Inflammatory macrophage treated with lipopolysaccharide for 4 hours (primary cell): ENCODE measurements at regions not wholly inside any gene's neighbourhood (a gene's known extent, or its start where the extent isn't known, plus 50 kb on each side); places are given as distances from the start of the nearest gene placed in this dataset.

ENCODE experiments used
- DNase-seq: peaks from one replicate; pipeline ENCODE4 v3.0.0-alpha.2; 2020

DNA sequence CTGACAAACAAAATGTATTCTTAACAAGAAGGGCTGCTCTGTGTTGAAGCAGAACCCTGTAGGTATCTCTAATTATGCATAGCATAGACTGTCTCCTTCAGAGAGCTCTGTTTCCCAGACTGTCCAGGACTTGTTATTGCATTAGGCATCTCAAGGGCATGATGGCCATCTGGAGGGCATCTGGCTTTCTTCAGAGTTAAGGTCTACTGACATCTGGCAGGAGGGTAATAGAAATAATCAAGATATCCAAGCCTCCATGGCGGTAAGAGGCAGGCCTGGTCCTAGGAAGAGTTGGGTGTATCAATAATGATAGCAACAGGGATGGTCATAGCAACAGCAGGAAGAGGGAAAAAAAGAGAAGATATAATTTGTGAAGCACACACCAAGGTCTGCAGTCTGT is 161.2 kb downstream of the TTC8 start:
- no peak for DNase-seq

DNA sequence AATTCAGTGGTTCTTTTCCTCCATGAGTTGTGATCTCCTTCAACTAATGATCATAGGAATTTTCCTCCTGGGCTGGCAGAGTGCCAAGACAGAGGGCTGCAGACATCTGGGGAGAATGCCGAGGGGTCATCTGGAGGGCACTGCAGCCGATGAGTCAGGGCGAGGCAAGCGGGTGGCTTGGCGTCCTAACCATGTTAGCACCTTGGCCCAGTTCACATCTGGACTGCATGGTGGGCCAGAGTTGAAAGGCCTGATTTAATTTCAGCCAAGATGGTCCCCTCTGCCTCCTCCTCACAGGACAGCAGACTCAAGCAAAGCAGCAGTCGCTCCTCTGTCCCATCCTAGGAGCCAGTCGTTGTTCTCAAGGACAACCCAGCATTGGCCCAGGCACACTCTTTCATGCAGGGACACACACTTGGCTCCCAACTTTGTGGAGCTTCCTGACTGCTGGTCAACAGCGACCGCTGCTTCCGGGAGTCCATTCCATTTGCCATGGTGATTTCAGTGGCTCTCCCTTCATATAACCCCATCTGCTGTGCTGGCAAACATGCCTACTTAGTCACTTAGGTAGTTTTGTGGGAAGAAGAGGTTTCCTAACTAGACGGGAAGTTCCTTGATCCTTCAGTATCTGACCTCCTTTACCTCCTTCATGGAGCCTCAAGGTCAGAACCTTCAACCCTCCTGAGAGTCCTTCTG is 161.8 kb downstream of the TTC8 start:
- peak; percentile 46 for DNase-seq

DNA sequence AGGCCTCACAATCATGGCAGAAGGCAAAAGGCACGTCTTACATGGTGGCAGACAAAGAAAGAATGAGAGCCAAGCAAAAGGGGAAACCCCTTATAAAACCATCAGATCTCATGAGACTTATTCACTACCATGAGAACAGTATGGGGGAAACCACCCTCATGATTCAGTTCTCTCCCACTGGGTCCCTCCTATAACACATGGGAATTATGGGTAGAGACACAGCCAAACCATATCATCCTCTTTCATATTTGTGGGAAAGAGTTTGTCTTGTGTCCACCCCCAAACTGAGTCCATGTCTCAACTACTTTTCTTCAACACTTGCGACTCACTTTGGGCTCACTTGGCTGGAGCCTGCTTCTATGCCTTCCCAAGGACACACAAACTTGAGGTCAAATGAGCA is 162.5 kb downstream of the TTC8 start:
- DNase-seq: peak; percentile 74

DNA sequence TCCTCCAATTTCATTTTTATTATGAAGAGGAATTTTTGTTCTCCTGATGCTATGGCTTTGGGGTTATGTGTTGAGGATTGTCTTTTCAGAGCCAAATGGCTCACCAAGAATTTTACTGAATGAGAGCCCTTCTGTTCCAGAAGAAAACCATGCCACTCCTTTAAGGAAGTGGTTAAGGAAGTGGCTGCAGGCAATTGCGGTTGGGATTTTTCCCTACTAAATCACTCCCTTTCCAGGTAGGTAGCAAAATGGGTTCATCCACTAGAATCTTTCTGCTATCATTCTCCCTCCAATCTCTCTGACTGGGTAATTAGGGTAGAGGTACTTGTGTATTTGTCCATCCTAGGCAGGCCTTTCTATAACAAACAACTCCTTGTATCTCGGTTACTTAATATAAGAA is 163.1 kb downstream of the TTC8 start:
- DNase-seq: no peak

DNA sequence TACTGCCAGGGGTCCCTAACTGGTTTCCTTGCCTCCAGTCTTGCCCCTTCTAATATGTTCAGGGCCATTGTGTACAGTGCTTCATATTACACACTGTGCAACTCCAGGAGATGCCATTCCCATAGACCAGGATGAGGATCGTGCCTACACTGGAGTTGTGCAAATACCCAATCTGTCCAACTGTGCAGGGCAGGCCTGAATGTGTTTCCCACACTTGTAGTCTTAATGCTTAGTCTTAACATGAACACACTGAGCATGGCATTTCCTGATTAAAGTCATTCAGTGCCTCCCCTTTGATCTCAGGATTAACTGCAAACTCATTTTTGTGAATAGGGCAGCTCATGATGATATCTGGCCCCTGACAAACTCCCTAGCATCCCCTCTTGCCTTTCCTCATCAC is 165.5 kb downstream of the TTC8 start:
- DNase-seq: no peak

DNA sequence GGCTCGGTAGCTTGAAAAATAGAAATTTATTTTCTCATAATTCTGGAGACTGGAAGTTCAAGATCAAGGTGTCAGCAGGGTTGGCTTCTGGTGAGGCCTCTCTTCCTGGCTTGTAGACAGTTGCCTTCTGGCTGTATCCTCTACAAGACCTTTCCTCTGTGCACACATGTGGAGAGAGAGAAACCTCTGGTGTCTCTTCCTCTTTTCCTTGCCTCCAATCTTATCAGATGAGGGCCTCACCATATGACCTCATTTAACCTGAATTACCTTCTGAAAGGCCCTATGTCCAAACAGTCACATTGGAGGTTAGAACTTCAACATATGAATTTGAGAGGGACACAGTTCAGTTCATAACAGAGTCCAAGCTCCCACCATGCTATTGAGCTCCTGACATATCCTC is 166.4 kb downstream of the TTC8 start:
- no peak for DNase-seq

DNA sequence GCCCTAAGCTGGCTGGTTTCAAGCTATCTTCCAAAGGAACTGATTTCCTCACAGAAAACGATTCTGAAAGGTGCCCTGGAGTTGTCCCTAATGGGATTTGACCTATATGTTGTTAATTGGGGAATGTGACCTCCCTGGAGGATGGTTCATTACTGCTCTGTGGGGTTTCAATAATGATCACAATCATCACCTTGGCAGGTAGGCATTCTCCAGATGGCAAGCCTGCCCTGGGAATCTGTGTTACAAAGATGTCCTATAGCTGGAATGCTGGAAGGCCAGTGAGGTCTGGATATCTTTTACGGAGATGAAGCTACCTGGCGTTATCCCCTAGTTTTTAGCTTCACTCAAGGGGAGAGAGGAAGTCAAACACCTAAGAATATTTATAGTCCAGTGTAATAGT is 167.6 kb downstream of the TTC8 start:
- no peak for DNase-seq

DNA sequence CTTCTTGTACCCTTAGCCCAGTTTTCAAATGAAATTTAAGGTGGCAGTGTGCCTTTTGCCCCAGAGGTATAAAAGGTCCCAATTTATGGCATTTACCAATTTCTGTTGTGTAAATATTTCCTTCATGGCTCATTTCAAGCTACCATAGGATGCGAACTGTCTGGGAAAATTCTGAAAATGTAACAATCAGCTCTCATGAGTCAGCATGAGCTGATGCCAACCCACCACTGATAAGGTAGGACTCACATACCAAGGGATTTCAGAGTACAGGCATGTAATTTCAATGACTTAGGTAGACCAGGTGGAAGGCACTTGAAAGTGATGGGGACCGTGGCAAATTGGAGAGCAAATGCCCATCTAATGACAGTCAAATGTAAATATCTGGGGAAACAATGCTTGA is 169.5 kb downstream of the TTC8 start:
- DNase-seq: no peak

DNA sequence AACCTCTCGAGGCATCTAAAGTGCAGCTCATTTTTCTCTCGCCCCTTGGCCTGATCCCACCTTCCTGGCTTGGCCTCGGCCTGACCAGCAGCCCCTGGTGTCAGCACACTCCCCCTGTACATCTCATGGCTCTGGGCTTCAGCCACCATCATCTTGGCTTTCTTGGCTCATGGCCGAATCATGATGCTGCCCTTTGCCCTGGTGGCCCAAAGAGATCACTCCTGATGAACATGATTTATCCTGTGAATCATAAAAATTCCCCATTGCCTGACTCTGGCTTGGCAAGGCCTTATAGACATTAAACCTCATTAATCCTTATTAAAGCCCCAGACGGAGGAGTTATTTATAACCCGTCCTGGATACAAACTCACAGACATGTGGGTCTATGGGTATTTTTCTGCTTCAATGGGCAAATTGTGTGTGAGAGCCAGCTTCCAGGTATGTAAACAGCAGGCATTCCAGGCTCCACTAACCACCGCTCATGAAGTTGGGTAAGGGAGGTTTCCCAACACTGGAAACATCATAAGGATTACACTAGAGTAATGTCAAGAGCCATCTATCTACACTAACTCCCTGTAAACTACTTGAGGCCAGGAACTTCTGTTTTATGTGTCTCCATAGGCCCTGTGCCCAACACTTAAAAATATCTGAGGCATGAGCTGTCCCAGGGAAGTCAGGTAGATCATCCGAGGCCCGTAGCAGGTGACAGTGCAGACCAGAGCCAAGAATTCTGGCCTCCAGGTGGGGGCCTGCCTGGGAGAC is 171.2 kb downstream of the TTC8 start:
- DNase-seq: peak; percentile 4

DNA sequence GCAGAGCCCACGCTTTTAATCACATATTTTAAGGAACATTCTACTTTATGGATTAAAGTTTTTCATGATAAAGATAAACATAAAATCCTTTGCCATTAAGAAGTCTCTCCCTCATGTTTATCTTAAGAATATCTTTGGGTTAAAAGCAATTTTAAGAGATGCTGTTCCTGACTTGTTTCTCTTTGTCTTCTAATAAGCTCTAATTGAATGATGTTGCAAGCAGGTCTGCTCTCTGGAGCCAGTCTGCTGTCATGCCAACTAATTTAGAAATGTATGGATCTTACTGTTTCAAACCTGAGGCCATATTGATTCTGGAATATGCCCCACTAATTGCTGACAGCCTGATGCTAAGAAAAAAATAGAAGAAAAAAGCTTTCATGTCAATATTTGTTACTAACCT is 173.6 kb downstream of the TTC8 start:
- no peak for DNase-seq

DNA sequence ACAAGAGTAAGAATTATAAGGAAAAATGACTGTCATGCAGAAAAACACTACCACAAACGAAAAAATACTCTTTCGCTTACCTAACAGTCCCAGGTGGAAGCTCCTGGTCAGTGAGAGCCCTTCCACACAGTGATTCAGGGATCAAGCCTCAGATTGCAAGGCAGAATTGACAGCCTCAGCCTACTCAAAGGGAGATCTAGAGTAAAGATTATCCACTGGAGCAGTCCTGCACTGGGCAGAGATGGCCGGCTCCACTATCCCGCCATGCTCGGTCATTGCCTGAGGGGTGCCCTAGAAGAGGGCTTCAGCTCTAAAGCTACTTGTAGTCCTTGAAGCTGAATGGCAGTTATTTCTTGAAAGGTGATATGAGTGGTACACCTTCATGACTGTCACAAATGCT is 174.7 kb downstream of the TTC8 start:
- no peak for DNase-seq

DNA sequence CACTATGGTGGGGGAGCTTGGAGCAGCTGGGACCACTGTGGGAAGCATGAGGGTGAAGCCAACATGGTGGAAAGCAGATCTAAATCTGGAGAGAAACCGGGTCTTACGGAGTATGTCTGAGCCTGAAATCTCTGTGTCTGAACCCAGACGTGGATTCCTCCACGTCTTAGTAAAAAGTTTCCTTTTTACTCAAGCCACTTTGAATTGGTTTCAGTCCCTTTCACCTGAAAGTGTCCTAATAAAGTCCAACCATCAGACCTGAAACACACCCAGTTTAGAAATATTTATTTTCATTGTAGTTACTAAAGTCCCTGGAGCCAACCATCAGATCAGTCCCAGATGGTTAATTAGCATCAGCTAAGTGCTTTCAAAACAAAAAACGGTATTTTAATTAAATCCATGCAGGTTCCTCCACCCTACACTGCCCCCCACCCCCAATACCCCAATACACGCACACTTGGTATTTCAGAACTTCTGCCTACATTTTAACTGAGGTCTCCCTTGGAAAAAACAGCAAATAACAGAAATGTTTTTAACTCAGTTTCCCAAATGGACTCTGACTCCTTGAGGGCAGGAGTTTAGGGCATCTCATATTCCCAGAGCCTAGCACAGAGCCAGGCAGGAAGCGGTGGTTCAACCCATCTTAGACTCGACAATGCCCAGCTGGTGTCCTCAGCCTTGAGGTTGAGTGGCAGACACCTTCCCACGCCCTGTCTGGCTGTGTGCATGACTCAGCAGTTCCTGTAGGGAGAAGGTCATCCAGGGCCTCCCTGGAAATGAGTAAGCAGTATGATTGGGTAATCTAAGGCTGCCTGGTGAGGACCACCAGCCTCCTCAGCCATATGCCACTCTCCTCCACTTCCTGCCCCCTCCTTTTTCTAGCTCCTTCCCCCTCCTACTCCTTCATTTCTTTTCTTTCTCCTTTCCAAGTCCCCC is 175.8 kb downstream of the TTC8 start:
- DNase-seq: peak; percentile 94

DNA sequence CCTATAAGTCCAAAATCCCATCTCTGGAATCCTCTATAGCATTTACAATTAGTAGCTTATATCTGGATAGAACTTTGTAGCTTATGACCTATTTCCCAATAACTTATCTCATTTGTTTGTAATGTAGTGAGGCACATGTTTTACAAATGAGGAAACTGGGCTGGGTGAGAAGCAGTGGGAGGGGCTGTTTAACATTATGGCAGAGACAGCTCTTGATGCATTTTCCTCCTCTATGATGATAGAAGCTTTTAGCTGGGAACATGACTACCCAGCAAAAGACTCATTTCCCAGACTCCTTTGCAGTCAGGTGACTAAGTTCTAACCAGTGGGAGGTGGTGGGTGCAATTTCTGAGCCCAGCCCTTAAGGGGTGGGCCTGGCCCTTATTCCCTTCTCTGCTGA is 179.7 kb downstream of the TTC8 start:
- peak; percentile 91 for DNase-seq

DNA sequence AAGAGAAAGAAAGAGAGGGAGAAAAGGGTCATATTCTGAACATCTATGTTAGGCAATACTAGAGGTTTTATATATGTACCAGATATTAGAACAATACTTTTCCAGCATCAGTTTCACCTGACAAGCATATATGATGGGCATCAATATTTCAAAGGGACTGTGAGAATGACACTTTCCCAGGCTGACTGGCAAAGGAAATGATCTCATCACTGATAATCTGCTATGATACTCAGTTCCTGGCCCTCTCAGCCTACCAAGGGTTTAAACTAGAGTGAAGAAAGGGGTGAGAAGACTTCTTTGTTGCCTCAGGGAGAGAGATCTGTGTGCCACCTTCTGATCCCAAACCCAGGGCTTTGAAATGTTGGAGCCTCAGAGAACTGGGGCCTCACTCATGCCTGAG is 183.5 kb downstream of the TTC8 start:
- no peak for DNase-seq

DNA sequence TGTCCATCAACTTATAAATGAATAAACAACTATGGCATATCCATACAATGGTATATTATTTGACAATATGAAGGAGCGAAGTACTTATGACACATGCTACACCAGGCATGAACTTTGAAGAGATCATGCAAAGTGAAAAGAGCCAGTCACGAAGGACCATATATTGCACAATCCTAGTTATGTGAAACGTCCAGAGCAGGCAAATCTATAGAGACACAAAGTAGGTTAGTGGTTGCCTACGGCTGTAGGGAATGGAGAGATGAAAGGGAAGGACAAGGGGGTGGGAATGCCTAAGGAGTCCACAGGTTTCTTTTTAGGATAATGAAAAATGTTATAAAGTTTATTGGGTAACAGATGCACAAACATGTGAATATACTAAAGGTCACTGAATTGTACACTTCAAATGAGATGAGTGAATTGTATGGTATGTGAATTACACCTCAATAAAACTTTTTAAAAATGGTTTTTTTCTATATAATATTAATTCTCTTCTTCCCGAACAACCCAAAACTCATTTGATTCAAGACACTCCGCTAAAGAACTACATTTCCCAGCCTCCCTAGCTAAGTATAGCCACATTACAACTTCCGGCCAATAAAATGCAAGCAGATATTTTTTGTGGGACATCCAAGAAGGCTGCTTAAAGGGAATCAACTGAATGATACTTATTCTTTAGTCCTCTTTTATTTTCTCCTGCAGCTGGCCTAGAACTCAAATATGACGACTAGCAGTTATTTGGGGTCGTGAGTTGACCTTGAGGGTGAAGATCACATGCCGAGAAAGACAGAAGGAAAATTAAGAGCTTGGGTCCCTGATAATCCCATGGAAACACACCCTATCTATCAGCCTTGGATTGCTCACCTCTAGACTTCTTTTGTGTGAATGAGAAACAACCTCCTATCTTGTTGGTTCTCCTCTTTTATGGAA is 187.2 kb downstream of the TTC8 start:
- DNase-seq: no peak

DNA sequence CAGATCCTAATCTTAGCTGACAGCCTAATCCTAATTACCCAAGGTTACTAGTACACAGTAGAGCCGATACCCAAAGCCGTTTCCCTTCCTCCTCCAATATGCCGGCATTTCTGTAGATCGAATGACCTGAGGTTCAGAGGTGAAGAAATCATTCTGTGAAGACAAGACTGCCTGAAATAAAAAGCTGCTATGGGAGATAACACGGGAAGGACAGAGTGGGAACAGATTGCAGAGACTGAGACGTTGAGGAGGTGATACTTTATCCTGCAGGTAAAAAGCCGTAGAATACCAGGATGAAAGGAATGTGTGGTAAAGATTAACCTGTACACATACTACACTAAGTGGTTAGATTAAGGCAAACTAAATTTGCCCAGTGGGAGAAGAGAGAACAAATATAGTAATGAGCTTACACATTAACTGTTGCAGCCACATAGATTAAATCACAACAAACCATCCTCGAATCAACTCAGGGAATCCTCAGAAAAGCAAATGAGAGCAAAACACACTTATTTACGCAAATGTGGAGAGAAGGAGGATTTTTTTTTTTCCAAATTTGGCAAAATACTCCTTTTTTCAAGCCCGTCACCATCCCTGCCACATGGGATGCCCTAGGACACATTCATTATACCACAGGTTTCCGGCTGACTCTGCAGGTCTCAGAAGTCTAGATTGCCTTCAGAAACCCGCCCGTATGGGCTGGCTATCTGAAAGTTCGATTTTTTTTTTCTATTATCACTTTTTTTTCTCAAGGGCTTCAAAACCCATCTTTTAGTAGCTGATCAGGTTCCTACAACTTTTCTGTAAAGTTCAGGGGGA is 188.0 kb downstream of the TTC8 start:
- DNase-seq: no peak

DNA sequence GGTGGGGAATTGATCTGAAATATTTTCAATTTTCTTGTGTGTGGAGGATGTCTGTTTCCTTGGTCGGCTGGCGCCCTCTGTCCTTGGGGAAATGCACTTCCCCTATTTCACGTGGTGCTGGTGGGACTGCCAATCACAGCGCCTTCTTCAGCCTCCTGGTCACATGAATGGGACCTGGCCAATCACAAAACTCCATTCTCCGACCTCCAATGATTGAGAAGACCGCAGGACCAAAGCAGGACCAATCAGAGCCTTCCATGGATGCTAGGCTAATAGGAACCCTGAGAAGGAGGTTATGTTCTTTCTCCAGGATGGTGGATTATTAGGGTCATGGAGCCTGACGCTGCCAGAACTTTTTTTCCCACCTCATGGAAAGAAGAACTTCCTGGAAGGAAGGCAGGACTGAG is 188.7 kb downstream of the TTC8 start:
- no peak for DNase-seq

DNA sequence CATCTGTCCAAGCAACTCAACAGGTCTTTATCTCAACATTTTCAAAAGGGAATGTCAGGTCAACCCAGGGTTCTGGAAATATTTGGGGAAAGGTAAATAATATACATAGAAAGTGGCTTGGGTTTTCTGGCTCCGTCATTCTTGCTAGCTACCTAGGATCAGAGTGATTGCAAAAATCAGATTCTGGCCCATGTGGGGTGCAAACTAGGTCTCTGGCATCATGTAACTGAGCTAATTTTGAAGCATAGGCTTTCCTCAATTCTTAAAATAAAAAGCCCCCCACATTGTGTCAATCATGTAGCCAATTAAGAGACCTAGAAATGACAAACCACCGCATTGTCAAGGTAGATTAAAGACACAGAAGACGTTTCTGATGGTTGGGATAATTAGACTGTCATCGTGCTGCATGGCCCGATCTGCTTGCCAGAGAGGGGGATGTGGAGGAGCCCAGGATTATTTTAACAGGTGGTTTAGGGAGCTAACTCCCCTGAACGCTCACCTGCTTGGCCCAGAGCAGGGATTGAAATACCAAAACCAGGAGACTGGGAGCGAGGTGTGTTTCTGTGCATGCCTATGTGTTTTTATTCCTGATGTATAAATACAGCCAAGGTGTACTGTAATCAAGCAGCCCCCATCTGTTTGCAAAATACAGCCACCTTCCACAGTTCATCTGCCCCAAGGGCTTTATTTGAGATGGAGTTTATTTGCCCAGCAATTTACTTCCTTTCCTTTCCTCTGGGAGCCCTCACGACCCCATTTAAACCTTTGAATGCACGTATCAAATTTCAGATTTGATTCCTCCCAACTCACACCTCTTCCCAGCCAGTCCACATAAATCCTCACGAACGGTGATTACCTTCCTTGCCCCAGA is 189.5 kb downstream of the TTC8 start:
- DNase-seq: no peak

DNA sequence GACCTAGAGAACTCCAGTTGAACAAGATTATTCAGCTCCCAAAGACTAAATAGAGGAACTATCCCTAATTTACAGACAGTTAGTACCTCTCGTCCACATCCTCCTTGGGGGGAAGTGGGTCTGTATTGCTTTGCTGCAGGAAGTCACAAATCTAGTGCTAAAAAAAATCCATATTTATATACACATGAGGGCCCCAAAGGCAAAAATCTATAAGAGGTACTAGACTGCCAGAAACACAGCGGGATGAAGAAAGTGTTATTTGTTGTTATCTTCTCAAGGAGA is 190.1 kb downstream of the TTC8 start:
- DNase-seq: peak; percentile 26

DNA sequence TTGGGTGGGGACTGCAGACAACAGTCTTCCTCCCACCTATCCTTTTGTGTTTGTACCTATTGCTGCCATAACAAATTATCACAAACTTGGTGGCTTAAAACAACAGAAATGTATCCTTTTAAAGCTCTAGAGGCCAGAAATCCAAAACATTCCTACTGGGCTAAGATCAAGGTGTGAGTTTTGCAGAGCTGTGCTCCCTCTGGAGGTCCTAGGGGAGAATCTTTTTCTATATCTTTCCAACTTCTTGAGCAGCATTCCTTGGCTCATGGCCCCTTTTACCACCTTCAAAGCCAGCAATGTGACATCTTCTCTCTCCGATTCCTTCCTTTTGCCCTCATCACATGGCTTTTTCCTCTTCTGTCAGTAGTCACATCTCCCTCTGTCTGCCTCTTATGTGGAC is 190.6 kb downstream of the TTC8 start:
- no peak for DNase-seq

DNA sequence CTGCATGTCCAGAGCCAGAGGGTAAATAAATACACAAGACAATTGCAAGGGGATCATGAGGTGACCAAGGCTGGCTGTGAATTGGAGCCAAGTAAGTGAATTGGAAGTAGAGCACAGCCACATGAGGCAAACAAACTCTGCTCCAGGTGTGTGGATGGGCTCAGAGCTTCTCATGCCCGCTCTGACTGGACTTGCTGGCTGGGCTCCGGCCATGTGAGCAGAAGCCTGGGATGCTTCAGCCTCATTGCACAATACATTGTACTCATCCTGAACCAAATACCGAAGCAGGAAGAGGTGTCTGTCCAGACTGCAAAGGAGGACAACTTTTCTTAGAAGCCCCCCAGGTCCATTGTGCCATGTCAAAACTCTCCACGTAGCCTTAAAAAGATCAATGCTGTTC is 193.0 kb downstream of the TTC8 start:
- no peak for DNase-seq
